Left ventricle myocardium superior (tissue), 1 donor: ENCODE measurements at regions not wholly inside any gene's neighbourhood (a gene's known extent, or its start where the extent isn't known, plus 50 kb on each side); places are given as distances from the start of the nearest gene placed in this dataset. TPM values are rescaled to one million over a fixed set of nuclear protein-coding genes. Genes with fewer than 3 reads are reported as not detected.

ENCODE experiments used
- ATAC-seq: fragments of 200-7000 bp; cut with Tn5 transposase; one replicate; pipeline ENCODE4 v1.9.1; 2020; ENCODE audit warnings: mild to moderate bottlenecking, moderate library complexity
- DNase-seq: peaks from one replicate; pipeline ENCODE4 v3.0.0-alpha.2; 2020
- intact Hi-C: fragments of 100-400 bp; cut with micrococcal nuclease; formaldehyde crosslinking; loops from one replicate; pipeline ENCODE4 v1.11.0; 2022
- microRNA-seq: library from miRNA; unstranded; fragments of <30 nt; microRNA quantifications from one replicate; pipeline ENCODE4 v1.2.0, GENCODE V29; 2020; ENCODE audit warnings: borderline number of aligned reads
- donor health status: DM: no; HTN: yes; CAD: no; lungs with severe emphysema.

DNA sequence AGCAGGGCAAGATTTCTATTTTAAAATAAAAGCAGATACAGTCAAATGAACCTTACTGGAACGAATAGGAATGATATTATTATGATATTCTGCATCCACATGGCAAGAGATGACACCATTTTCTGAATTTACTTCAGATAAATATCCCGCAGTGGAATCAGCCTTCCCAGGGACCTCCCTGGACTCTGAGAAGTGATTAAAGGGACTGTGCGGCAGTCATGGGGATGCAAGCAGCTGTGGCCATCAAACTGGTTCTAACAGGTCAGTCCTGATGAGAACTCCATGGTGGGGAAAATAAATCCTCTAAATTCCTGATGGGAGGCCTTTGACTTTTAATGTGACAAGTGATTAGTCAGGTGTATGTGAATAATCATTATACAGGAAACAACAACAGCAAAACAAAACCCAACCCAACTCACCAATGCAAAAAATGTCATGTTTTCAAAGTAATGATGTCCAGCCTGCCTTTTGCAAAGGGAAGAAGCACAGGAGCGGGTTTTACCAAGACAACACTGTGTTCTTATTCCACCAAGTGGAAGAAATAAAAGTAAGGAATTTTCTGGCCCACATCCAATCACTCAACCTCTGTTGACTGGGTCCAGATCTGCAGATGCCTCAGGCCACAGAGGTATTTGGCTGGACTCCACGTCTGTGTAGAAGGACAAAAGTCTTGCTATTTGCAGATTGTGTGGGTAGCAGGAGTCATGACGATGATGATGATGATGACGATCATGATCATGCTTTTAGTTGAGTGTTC lies 61.9 kb upstream of the CITED2 start:
- no peak for ATAC-seq

GRCh38 chr6:139433631-139434419 lies 59.4 kb upstream of the CITED2 start:
- DNase-seq (no peak), ATAC-seq (no peak)
- intact Hi-C loops, result no loop called here

More for the DNA sequence above, 61.9 kb upstream of the CITED2 start:
- intact Hi-C loops, result no loop called here
- DNase-seq, result no peak

DNA sequence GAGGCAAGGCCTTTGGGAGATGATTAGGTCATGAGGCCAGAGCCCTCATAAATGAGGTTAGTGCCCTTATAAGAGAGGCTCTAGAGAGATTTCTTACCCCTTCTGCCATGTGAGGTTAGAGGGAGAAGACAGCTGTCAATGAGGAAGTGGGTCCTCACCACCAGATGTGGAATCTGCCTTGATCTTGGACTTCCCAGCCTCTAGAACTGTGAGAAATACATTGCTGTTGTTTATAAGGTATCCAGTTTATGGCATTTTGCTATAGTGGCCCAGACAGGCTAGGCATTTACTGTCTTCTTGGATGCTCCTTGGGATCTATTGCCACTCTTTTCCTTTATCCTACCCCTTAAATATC lies 57.1 kb upstream of the CITED2 start:
- DNase-seq, result no peak
- ATAC-seq, result no peak
- intact Hi-C loops, result no loop called here

- ATAC-seq (no peak), DNase-seq (no peak)
- intact Hi-C loops, result no loop called here
These were observed 56.6 kb upstream of the CITED2 start for GRCh38 chr6:139430899-139431601.

- intact Hi-C loops, result no loop called here
- ATAC-seq (no peak), DNase-seq (no peak)
These were observed 55.2 kb upstream of the CITED2 start for GRCh38 chr6:139429580-139430145.

GRCh38 chr6:139427199-139427598 lies 52.8 kb upstream of the CITED2 start:
- ATAC-seq (no peak), DNase-seq (no peak)
- intact Hi-C loops, result no loop called here

- intact Hi-C loops, result no loop called here
- ATAC-seq (no peak), DNase-seq (no peak)
These were observed 52.3 kb upstream of the CITED2 start for GRCh38 chr6:139426795-139427194.

- no peak for DNase-seq
- ATAC-seq, result no peak
- intact Hi-C loops, result no loop called here
These were observed 51.3 kb upstream of the CITED2 start for GRCh38 chr6:139425780-139426179.

GRCh38 chr6:139423971-139424667 lies 49.7 kb upstream of the CITED2 start:
- ATAC-seq (no peak), DNase-seq (no peak)
- intact Hi-C loops, result no loop called here

Small RNA genes in the stretch of these regions (microRNA-seq; reads per million reads assigned to microRNA genes)
- gene MIR3668, result not detected
- gene MIR4465, result not detected
